ENCODE measurements at regions not wholly inside any gene's neighbourhood (a gene's known extent, or its start where the extent isn't known, plus 50 kb on each side); places are given as distances from the start of the nearest gene placed in this dataset.
A peak's percentile ranks its signal among the peaks of the same experiment; 100 is the strongest.
"Not testable (repeated sequence)": the region's sequence is repeated elsewhere in the genome, so short reads cannot be mapped to it uniquely, and the experiment has no call there.

DNA sequence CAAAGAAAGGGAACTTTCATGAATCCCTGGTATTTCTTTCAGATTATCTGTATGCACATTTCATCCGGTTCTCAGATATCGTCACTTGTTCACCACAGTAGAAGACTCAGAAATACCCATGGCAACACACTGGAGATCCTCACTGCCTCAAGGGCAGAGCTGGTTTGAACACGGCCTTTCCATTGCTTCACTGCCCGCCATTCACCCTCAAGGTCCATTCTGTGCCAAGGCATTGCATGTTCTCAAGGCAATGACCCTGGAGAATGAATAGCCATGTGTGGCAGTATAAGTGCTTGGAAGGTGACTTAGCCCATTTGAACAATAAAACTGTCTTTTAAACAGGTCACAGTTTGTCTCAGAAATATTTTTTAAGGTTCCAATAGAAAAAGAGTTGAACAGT is 606.5 kb downstream of the IPMK start:
- no peak for DNase-seq

DNA sequence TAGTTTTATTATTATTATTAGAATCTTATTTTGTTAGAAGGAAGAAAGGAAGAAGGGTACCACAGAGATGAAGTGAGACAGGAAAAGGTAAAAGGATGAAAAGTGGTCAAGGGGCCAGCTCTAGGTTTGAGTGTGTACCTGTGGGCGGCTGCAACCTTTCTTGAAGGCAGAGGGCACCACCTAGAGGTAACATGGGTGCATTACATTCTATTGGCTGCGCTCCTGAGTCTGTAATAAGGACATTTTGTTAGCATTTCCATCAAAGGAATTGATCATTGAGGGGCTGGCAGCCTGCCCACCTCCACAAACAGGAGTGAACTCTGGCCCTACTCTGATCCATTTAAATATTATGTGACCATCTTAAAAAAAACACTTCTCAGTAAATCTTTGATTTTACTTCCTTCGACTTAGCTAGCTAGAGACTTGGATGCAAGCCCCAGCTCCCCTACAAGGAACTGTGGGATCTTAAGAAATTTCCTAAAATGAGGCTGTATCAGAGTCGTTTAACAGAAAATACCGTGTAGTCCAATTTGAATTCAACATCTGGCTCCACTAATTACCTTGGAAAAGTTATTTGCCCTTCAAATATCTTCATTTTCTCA is 610.4 kb downstream of the IPMK start:
- DNase-seq: peak; percentile 50

DNA sequence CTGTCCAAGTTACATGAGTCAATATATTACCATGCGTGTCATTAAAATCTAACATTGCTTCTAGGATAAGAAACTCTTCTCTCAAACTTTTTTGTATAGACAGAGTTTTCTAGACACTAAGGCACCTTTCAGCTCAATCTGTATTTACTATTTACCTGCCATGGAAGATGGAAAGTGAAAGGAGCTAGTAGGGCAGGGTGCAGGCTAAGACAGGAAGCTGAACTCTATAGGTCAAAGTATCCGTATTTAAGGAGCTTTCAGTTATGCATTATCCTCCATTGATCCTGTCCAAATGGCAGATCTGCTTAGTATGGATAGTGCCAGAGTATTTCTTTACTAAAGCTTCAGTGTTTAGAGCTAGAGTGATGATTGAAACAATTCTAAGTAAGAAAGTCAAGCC is 612.8 kb downstream of the IPMK start:
- no peak for DNase-seq

DNA sequence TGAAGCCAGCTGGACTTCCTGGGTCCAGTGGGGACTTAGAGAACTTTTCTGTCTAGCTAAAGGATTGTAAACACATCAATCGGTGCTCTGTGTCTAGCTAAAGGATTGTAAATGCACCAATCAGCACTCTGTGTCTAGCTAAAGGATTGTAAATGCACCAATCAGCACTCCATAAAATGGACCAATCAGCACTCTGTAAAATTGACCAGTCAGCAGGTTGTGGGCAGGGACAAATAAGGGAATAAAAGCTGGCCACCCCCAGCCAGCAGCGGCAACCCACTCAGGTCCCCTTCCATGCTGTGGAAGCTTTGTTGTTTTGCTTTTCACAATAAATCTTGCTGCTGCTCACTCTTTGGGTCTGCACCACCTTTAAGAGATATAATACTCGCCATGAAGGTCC is 622.6 kb downstream of the IPMK start:
- not testable (repeated sequence) for DNase-seq

DNA sequence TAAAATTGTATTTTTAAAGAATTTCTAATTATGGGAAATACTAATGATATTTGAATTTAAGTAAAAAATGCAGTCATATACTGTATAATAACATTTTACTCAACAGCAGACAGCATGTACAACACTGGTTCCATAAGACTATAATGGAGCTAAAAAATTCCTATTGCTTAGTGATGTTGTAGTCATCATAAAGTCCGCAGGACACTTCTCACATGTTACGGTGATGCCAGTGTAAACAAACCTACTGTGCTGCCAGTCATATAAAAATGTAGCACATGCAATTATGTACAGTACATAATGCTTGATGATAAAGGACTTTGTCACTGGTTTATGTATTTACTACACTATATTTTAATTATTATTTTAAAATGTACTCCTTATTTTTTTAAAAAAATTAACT is 629.3 kb downstream of the IPMK start:
- no peak for DNase-seq

DNA sequence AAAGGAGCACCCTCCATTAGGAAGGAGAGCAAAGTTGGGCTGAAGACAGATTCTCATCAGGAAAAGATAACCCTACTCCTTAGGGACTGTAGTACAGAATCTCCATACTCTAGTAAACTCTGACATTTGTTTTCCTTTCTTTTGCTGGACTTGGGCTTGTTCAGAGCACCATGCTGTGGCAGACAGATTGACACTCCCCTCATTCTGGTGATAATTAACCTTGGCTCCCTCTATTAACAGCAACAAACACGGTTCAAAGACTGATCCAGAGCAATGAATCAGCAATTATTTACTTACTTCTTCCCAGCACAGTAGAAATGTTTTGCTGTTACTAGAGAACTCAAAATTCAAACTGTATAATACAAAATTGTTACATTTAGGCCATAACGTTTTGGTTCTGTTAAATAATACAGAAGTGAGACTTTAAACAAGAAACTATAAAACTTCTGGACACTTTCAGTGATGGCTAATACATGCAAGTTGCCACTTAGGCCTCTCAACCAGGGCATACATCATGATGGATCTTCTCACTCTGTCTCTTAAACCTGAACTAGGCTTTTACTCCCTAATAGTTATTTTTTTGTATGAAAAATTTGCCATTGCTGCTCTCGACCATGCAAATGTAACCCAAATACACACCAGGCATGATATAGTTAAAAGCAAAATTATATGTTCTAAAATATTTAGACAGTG is 639.0 kb downstream of the IPMK start:
- no peak for DNase-seq

DNA sequence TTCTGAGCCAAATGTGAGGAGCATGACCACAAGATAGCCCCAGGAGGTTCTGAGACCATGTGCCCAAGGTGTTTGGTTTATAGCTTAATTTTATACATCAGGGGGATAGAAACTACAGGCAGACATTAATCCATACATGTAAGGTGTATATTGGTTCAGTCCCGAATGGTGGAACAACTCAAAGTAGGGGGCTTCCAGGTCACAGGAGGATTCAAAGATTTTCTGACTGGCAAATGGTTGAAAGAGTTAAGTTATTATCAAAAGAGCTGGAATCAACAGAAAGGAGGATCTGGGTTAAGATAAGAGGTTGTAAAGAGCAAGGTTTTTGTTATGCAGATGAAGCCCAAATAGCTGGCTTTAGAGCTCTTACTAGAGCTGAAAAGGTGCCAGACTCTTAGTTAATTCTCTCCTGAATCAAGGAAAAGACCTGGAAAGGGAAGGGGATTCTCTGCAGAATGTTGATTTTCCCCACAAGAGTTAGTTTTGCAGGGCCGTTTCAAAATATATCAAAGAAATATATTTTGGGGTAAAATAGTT is 640.0 kb downstream of the IPMK start:
- DNase-seq: no peak

DNA sequence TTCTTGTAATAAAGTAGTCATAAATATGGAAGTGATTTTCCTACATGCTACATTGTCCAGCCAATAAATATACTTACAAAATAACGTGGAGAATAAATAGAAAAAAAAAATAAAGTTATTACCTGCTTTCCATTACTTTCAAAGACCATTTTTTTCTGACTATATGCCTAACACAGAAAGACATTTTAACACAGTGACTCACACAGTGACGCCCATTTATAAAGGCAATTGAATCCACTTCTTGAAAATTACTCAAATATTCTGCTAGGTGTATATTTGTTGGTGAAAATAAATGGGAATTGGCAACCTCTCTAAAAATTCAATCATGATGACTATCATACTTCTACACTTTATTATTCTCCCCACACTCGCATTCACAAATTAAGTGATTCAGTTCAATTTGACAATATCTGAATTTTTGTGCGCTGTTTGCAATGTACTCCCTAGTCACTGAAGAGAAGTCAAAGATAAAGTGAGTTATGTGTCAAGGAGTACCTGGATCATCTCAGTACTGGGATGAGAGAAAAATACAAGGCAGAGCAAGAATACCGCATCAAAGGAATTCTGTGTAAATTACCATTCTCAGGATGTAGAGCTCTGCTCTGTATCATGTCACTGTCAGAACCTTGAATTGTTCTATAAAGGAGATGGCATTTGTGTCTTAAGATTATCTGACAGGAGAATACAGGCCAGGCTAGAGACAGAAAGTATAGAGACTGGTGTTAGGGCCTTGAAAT is 642.7 kb downstream of the IPMK start:
- no peak for DNase-seq

DNA sequence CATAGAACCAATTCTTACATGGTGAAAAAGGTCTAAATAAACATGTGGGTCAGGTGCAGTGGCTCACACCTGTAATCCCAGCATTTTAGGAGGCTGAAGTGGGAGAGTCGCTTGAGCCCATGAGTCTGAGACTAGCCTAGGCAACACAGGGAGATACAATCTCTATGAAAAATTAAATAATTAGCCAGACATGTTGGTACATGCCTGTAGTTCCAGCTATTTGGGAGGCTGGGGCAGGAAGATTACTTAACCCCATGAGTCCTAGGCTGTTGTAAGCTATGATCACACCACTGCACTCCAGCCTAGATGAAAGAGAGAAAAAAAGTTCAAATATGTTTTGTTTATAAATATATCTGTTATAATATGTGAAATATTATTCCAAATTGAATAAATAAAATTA is 643.6 kb downstream of the IPMK start:
- DNase-seq: no peak

DNA sequence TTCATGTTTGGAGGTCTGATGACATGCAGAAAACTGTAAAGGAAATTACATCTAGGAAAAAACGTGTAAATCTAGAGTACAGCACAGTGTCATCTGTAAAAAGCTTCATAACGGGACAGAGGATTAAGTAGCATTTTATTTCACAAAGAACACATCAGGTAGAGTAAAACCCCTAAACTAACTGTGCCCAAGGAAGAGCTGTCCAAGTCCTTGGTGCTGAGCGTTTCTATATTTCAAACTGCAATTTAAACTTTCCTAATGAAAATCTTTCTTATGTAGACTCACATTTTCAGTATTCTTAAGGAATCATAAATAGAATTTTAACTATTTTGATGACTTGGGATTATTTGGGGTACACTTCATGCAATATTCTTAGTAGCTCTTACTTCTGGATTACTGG is 646.2 kb downstream of the IPMK start:
- DNase-seq: no peak

DNA sequence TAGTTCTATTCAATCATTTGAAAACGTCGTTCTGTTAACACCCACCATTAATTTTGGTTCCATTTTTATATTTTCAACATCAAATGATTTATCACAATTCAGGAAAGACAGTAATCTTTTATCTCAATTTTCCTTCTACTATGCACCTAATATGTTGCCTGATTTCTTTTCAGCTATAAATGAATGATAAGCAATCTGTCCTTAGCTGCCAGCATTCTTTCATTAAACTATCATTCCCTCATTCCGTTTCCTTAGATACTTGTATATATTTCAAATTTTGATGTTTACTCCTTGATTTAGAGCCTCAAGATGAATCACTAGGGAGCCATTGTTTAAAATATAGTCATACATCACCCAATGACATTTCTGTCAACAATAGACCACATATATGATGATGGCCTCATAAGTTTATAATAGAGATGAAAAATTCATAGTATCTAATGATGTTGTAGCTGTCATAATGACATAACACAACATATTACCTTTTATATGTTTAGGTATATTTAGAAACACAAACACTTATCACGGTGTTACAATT is 661.7 kb downstream of the IPMK start:
- no peak for DNase-seq

DNA sequence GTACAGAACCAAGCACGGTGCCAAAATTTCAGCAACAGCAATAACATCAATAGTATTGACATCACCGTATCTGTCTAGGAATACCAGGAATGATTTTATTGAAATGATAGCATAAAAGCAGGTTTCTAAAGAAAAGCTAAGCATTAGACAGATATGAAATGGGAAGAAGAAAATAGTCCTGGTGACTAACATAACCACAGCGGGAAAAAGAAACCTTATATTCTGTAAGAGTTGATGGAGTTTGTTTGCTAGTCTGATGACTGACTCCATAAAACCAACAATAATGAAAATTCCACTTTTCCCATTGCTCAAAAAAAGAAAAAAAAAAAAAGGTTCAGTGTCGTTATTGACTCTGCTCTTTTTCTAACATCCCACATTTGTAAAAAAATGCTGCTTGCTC is 668.3 kb downstream of the IPMK start:
- DNase-seq: no peak

DNA sequence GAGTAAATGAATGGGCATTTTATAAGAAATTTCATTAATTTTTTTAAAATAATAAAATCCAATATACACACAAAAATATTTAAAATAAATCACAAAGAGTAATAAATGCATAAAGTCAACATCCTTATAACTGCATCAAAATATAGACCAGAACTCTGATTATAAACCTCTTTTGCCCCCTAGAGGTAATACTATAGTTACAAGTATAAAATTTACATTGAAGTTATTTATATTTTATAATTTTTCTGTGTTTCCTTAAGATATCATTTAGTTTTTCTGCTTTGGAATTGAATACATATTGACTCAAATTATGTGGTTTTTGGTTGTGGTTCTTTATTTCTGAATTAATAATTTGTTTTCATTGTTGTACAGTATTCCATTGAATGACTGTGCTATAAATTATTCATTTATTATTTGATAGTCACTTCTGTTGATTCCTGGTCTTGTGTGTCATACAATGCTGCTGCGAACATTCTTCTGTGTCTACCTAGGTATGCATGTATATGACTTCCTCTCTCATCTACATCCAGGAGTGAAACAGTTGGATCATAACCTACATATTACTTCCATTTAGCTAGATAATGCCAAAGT is 673.6 kb downstream of the IPMK start:
- DNase-seq: no peak

DNA sequence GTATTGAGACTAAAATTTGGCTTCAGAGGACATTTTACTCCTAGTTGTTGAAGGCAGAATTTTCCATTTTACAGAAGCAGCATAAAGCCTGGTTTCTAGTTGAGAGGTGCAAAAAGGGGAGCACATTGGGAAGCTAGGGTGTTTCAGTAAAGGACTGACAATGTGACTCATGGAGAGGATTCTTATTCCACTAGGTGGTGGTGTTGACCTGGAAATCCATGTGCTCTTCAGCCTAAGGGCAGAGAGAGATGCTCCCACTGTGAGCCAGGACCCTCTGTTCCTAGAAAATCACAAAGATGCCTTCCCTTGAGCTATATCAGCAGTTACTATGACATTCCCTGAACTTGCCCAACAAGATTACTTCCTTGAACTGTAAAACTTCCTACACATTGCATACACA is 687.8 kb downstream of the IPMK start:
- no peak for DNase-seq

DNA sequence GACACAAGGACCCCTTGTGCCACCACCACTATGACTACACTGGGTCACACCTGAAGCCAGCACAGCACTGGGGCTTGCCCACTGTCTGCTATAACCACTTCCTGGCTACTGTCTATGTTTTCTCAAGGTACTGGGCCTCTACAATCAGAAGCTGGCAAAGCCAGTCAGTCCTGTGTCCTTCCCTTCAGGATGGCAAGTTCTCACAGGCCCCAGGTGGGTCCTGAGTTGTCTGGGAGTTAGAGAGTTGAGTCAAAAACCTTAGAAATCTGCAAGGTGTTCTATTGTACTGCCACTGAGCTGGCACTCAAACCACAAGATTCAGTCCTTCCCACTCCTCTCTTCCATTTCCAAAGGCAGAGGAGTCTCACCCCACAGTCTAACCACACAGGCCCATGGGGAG is 705.5 kb downstream of the IPMK start:
- DNase-seq: no peak

DNA sequence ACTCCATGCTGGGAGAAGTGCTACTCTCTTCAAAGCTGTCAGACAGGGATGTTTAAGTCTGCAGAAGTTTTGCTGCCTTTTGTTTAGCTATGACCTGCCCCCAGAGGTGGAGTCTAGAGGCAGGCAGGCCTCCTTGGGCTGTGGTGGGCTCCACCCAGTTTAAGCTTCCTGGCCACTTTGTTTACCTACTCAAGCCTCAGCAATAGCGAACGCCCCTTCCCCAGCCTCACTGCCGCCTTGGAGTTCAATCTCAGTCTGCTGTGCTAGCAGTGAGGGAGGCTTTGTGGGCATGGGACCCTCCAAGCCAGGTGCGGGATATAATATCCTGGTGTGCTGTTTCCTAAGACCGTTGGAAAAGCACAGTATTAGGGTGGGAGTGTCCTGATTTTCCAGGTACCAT is 715.9 kb downstream of the IPMK start:
- not testable (repeated sequence) for DNase-seq

DNA sequence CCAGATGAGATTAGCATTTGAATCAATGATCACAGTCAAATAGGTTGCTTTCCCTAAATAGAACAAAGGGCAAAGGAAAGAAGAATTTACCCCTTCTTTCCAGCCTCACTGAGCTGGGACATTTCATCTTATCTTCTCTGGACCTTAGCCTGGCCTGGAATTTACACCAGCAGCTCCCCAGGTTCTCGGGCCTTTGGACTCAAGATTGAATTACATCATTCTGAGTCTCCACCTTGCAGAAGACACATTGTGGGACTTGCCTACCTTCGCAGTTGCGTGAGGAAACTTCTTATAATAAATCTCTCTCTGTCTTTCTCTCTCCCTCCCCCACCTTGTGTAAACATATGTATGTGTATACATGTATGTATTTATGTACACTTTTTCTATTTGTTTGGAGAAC is 732.4 kb downstream of the IPMK start:
- no peak for DNase-seq

DNA sequence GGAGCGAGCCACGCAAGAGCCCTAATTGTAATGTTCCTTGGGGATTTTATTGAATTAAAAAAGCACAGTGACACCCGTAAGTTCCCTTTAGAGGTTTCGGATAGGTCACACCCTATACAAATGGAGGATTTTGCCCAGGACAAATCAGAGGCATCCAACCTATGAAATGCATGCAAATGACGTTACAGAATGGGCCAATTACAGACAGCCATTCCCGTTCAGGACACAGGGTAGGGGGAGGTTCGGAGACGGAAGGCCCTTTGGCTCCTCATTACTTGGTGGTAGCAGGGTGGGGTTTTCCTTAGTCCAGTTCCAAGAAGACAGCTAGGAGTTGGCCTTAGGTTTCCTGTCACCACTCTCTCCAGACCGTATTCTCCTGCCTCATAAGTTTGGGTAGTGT is 754.1 kb downstream of the IPMK start:
- DNase-seq: no peak

DNA sequence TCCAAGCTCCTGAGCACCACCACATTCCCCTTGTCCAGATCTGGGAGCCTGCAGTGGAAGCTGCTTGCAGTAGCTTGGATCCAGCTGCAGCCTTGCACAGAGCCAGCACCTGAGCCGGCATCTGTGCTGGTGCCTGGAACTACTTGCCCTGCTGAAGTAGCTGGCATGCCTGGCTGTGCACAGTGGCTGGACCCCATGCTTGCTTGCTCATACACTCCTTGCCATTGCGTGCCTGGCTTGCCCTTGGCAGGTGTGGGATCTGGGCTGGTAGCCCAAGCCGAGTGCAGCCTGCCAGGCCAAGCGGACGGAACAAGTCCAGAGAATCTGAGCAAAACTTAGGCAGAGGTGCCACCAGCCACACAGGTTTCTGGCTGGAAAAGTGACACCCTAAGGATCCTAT is 759.9 kb downstream of the IPMK start:
- no peak for DNase-seq

DNA sequence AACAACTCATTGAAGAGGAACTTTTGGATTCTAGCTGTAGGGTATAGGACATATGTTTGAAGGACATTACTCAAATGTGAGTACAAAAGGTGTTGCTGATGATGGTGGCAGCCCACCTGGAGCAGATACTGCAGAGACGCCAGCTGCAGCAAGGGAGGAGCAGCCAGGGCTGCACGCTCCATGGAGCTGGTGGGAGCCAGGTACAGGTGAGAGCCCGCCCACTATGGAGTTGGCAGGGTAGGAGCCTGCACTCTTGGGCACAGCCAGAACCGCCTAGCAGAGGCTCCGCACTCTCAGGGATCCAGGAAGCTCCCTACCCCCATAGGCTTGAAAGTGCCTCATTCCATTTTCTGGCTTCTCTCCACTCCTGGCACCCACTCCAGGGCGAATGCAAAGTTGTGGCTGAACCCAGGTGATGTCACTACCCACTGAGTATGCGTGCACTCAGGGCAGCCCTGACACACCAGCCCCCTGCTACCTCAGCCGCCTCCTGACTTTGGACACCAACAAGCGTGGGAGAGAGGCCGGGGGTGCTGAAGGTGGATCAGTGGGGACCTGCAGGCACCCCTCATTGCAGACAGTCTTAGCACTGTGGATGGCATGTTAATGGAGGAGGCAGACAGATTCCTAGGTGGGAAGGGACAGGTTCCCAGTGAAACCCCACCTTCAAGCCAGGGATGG is 761.1 kb downstream of the IPMK start:
- DNase-seq: no peak

DNA sequence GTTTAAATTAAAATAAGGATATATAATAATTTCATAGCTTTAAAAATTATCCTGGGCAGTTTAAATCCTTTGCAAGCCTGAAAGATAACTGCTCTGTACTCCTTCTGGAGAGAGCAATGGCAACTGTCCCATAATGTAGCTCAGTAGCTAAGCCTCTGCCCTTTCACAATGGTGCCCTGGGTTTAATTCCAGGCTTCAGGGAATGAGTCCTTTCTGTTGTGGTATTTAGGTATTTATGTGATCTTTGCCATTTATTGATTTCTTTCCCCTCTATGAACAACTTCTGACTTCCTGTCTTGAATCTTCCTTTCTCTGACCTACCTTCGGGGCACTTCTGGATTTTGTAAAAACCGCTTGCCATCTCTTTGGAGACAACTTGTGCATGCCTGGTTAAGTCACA is 773.2 kb downstream of the IPMK start:
- no peak for DNase-seq

DNA sequence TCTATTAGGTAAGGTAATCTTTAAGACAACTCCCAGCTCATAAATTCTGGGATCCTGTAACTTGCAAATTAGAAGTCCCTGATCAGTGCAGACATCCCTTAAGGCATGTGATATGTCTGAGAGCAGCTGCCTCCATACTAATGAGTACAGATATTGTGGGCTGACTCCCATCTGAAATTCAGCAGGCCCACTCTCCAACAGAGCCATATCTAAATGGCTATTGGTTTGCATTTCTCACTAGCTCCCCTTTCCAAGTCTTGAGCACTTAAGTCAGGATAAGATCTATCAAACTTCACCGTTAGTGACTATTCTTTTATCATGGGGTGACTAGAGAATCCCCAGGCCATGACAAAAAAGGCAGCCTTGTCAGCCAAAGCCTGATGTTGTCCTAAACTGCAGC is 785.4 kb downstream of the IPMK start:
- DNase-seq: no peak
